Heart right ventricle (tissue), 16 donors: ENCODE measurements at regions not wholly inside any gene's neighbourhood (a gene's known extent, or its start where the extent isn't known, plus 50 kb on each side); places are given as distances from the start of the nearest gene placed in this dataset.
"Not testable (repeated sequence)": the region's sequence is repeated elsewhere in the genome, so short reads cannot be mapped to it uniquely, and the experiment has no call there.

Experiments
- ATAC-seq, 8 donors: fragments of 200-7000 bp; cut with Tn5 transposase; one replicate each; pipeline ENCODE4 v1.9.1; 2020; ENCODE audit warnings: mild to moderate bottlenecking in 8 of 8, moderate library complexity in 8 of 8, moderate number of reproducible peaks in 1 of 8
- DNase-seq, 2 donors: peaks; one replicate each; pipeline ENCODE4 v3.0.0-alpha.2; 2020
- H3K27ac ChIP-seq, 10 donors: fragments of 200-600 bp; sonication (generic) in 2 of 10; one replicate each; pipeline versions ENCODE4 v1.5.0 to v1.8.0; 2020 to 2022; ENCODE audit warnings: mild to moderate bottlenecking in 3 of 10
- H3K27me3 ChIP-seq, 7 donors: fragments of 200-600 bp; one replicate each; pipeline ENCODE4 v1.8.0; 2021 to 2022; ENCODE audit warnings: mild to moderate bottlenecking in 2 of 7
- H3K36me3 ChIP-seq, 9 donors: fragments of 200-600 bp; sonication (generic) in 1 of 9; one replicate each; pipeline versions ENCODE4 v1.5.0 to v1.8.0; 2020 to 2022; ENCODE audit warnings: mild to moderate bottlenecking in 2 of 9
- H3K4me1 ChIP-seq, 9 donors: fragments of 200-600 bp; sonication (generic) in 1 of 9; one replicate each; pipeline versions ENCODE4 v1.5.0 to v1.8.0; 2020 to 2022; ENCODE audit warnings: mild to moderate bottlenecking in 4 of 9
- H3K4me3 ChIP-seq, 10 donors: fragments of 200-600 bp; sonication (generic) in 2 of 10; one replicate each; pipeline versions ENCODE4 v1.5.0 to v1.8.0; 2020 to 2022; ENCODE audit warnings: mild to moderate bottlenecking in 7 of 10, moderate library complexity in 2 of 10
- H3K9me3 ChIP-seq, 11 donors: fragments of 200-600 bp in 10 of 11; sonication (generic) in 2 of 11; one replicate each; pipeline versions ENCODE4 v1.5.0 to v1.8.0; 2013 to 2022; ENCODE audit warnings: mild to moderate bottlenecking in 2 of 11, control low read depth in 1 of 11, moderate library complexity in 1 of 11
- WGBS, 2 donors: extraction: QIAGEN DNeasy Blood & Tissue Kit; methylation state at CpG; one replicate each; pipeline ENCODE4 v1.1.7; 2013; ENCODE audit warnings: inconsistent platforms in 1 of 2; 5-methylcytosine and 5-hydroxymethylcytosine counted together
- intact Hi-C, 10 donors: fragments of 100-400 bp; cut with DNase I; formaldehyde crosslinking; loops; one replicate each; pipeline versions ENCODE4 v1.11.1 to v1.14.2; 2022
- TF ChIP-seq, protein P1 (sequence below), 9 donors: fragments of 200-600 bp; sonication (generic) in 2 of 9; IDR thresholded peaks; one replicate each; pipeline versions ENCODE4 v1.5.0 to v1.8.0; 2021 to 2022; ENCODE audit warnings: antibody characterized with exemption in 9 of 9, mild to moderate bottlenecking in 5 of 9, moderate library complexity in 1 of 9
- donor health status: Arrhythmogenic right ventricular cardiomyopathy.
- donor health status: ischemic (EF 13 %, LVEDD 7.1; RV severe dilation, severe dysfunction).
- donor health status: healthy with polysubstance abuse.
- donor health status: DM: no; HTN: yes; CAD: no.
- donor health status: DM: no; HTN: no; CAD: no.
- donor health status: ischemic (EF 25% LVEDD 6.9; RV normal size, moderate dysfunction).
- donor health status: ischemic (EF 25% LVEDD 5.7; RV mildly dilated, moderate dysfunction).
- donor health status: healthy.
- donor health status: DM: yes; HTN: yes; CAD: no.
- donor health status: Ischemic cardiomyopathy.
- donor health status: ischemic (EF 35%, LVEDD 5.7; RV mildly dilated, moderate dysfunction).
- donor health status: nonischemic (EF 11% LVEDD 7.7; RV severe dilation, severe dysfunction).
- donor health status: DM: yes; HTN: yes; CAD: no.
- donor health status: PGD.
- donor health status: ischemic (EF 29% LVEDD 5.4; RV normal size, mild dysfunction).
- donor health status: nonischemic (EF 23%, LVEDD 6.1; RV moderate dilation, normal function).

DNA sequence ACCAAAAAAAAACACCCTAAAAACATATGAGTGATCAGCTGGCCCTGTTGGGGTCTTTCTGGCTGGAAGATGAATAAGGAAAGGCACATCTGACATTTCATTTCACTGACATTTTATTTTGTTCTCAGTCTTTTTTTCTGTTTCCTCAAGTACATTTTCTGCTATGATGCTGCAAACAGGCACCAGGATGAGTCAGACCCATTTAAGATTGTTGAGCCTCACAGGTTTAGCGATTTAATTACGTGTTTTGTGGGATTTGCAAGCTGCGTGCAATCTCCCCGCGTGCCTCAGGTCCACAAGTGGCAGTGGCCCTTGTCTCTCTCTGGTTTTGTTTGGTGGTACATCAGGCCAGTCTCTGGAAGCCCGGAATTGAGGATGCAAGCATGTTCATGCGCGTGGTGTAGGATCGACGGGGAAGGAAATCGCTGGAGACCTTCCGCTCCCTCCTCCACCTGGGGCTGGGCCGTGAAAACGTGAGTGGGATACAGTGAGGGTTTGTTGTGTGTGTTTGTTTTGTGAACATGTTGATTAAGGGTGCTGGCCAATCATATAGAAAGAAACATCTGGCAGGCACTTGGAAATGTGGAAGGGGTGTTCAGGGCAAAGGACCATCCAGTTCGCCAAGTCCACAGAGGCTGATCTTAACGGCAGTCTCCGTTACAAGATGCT lies 120.2 kb upstream of the ZNF516 start:
- Histone ChIP-seq H3K4me3 (no peak overlapping the region), H3K27ac (no peak overlapping the region), H3K27me3 (peaks cover 0 to 11% (median 0%) of the 10 kb centered on the region in 7 donors), H3K9me3 (no peaks in the 10 kb centered on the region), H3K4me1 (peaks cover 0 to 15% (median 10%) of the 10 kb centered on the region in 9 donors), H3K36me3 (no peaks in the 10 kb centered on the region)
- TF ChIP-seq, protein P1, sequence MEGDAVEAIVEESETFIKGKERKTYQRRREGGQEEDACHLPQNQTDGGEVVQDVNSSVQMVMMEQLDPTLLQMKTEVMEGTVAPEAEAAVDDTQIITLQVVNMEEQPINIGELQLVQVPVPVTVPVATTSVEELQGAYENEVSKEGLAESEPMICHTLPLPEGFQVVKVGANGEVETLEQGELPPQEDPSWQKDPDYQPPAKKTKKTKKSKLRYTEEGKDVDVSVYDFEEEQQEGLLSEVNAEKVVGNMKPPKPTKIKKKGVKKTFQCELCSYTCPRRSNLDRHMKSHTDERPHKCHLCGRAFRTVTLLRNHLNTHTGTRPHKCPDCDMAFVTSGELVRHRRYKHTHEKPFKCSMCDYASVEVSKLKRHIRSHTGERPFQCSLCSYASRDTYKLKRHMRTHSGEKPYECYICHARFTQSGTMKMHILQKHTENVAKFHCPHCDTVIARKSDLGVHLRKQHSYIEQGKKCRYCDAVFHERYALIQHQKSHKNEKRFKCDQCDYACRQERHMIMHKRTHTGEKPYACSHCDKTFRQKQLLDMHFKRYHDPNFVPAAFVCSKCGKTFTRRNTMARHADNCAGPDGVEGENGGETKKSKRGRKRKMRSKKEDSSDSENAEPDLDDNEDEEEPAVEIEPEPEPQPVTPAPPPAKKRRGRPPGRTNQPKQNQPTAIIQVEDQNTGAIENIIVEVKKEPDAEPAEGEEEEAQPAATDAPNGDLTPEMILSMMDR (IDR thresholded peaks at IDR 0.05): no peak
- intact Hi-C loops: loop anchor here in 2 of 10 donors (5.0 kb wide), 1 partner anchor 218 kb away; no protein-coding TSS in a partner anchor
- DNase-seq: no peak
- 82 to 86% methylated on average over 17 of the region's 17 CpGs for WGBS, 2 donors
- no peak for ATAC-seq

DNA sequence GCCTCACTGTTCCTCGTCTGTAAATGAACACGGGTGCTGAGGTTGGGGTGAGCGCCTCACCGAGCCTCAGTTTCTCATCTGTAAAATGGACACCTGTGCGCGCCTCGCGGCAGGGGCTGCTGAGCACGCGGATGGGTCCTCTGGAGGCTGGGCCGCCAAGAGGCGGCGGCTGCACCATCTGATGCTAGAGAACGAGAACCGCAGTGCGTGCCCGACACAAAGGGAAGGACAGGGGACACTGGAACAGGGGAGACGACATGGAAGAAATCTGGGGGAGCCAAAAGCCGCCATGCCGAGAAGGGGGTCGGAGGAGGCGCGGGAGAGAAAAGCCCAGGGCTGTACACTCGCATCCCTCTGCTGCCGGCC lies 118.7 kb upstream of the ZNF516 start:
- H3K4me3 ChIP-seq: no peak overlapping the region
- peaks cover 0 to under 1% (median 0%) of the 10 kb centered on the region in 9 donors for H3K4me1 ChIP-seq
- H3K27me3 ChIP-seq: peaks cover 0 to 18% (median 0%) of the 10 kb centered on the region in 7 donors
- no peaks in the 10 kb centered on the region for H3K36me3 ChIP-seq
- no peak for ATAC-seq
- H3K27ac ChIP-seq: no peak overlapping the region
- 91 to 96% methylated on average over 25 of the region's 25 CpGs for WGBS, 2 donors
- no peaks in the 10 kb centered on the region for H3K9me3 ChIP-seq
- intact Hi-C loops: no loop called here
- DNase-seq: no peak
- TF ChIP-seq, protein P1 (IDR thresholded peaks at IDR 0.05): no peak

DNA sequence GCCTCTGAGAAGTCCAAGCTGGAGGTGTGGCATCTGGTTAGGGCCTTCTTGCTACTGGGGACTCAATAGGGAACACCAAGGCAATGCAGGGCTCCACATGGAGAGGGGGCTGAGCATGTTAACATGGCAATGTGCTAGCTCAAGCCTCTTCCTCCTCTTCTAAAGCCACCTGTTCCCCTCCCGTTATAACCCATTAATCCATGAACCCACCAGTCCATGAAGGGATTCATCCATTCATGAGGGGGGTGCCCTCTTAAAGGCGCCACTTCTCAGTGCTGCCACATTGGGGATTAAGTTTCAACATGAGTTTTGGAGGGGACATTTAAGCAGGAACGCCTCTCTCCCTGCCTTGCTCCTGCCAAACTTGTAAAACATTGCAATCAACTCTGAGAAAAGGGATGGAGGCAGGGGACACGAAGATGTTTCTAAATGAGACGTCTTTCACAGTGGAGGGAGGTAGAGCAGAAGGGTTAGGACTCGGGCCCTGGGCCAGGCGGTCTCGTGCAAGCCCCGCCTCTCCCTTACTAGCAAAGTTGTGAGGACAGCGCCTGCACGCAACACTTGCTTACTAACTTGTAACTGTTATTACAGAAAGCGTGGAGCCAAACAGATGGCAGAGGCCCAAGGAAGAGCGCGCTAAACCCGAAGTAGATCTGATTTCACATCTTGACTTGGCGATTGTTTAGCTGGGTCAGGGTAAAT lies 118.2 kb upstream of the ZNF516 start:
- Histone ChIP-seq H3K9me3 (no peaks in the 10 kb centered on the region), H3K27ac (no peak overlapping the region), H3K4me1 (no peaks in the 10 kb centered on the region), H3K36me3 (no peaks in the 10 kb centered on the region), H3K27me3 (peaks cover 0 to 19% (median 0%) of the 10 kb centered on the region in 7 donors), H3K4me3 (no peak overlapping the region)
- TF ChIP-seq, protein P1 (IDR thresholded peaks at IDR 0.05): no peak
- ATAC-seq (no peak), DNase-seq (no peak)
- WGBS, 2 donors: 85 to 86% methylated on average over 16 of the region's 16 CpGs
- intact Hi-C loops: no loop called here

DNA sequence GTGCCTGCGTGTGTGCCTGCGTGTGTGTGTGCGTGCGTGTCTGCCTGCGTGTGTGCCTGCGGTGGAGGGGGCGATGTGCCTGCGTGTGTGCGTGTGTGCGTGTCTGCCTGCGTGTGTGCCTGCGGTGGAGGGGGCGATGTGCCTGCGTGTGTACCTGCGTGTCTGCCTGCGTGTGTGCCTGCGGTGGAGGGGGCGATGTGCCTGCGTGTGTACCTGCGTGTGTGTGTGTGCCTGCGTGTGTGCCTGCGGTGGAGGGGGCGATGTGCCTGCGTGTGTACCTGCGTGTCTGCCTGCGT lies 116.7 kb upstream of the ZNF516 start:
- intact Hi-C loops, H3K9me3 ChIP-seq, H3K27ac ChIP-seq, ATAC-seq, H3K4me3 ChIP-seq, H3K36me3 ChIP-seq, H3K4me1 ChIP-seq, DNase-seq: not testable (repeated sequence)
- H3K27me3 ChIP-seq: peaks cover 0 to 23% (median under 1%) of the 10 kb centered on the region in 7 donors
- WGBS, 2 donors: 86 to 94% methylated on average over 22 to 26 of the region's 26 CpGs
